HG03442 (cell line): ENCODE measurements at regions not wholly inside any gene's neighbourhood (a gene's known extent, or its start where the extent isn't known, plus 50 kb on each side); places are given as distances from the start of the nearest gene placed in this dataset.

Experiments
- ATAC-seq: cut with Tn5 transposase; IDR thresholded peaks from one replicate; pipeline ENCODE4 v1.9.1; 2021; ENCODE audit warnings: mild to moderate bottlenecking, moderate library complexity; ENCODE audit not compliant: unreplicated experiment

GRCh38 chr1:48057249-48057648, 60.1 kb upstream of the TRABD2B start:
- no peak for ATAC-seq

DNA sequence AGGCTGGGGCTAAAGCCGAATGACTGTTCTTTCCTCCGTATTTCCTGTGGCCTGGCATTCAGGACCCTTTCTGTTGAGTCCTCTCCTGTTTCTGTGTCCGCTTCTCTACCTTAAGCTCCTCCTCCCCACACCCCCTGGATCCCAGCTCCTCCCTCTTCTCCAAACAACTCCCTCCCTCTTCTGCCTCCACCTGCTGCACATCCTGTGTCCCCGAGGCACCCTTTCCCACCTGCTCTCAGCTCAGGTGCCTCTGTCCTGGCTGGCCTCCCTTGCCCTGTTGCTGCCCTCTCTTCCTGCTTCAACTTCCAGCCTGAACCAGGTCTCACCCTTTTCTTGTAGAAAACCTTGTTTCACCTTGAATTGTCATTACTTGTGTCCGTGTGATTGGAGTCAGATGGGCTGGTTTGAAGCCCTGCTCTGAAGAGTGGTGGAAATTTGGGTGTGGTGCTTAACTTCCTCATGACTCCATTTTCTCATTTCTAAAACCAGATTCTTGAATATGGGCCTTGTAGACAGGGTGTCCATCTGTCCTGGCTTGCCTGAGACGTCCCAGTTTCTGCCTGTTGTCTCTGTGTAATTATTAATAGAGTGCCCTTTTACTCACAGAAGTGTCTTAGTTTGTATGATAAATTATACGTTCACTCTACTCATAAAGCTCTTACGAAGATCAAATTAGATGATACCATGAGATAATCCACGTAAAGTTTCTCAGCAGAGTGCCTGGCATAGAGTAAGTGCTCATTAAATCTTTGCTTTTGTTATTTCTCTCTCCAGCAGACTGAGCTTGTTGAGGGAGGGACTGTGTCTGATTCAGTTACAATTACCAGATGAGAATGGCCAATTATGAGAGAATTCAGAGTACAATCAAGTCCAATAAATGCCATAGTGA, 58.9 kb upstream of the TRABD2B start:
- ATAC-seq = no peak

DNA sequence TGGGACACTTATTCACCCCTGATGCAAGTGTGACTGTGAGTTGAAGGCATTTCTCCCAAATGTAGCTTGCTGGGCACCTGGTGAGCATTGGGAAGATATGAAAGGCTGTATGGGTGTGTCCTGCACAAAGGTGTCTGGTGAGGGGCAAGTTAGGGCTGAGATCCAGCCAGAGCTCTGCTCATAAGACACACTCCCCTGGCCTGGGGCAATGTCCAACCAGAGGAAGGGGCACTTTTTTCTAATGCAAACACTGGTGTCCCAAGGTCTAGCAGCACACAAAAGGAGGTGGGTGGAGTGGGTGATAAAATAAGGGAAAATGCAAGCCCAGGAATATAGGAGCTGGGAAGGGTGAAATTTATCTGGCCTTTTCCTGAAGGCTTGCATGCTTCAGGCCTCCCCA, 57.0 kb upstream of the TRABD2B start:
- ATAC-seq = no peak

- ATAC-seq = no peak
Measured at GRCh38 chr1:48052923-48053291, 55.7 kb upstream of the TRABD2B start.

GRCh38 chr1:48051466-48052126, 54.4 kb upstream of the TRABD2B start:
- no peak for ATAC-seq

DNA sequence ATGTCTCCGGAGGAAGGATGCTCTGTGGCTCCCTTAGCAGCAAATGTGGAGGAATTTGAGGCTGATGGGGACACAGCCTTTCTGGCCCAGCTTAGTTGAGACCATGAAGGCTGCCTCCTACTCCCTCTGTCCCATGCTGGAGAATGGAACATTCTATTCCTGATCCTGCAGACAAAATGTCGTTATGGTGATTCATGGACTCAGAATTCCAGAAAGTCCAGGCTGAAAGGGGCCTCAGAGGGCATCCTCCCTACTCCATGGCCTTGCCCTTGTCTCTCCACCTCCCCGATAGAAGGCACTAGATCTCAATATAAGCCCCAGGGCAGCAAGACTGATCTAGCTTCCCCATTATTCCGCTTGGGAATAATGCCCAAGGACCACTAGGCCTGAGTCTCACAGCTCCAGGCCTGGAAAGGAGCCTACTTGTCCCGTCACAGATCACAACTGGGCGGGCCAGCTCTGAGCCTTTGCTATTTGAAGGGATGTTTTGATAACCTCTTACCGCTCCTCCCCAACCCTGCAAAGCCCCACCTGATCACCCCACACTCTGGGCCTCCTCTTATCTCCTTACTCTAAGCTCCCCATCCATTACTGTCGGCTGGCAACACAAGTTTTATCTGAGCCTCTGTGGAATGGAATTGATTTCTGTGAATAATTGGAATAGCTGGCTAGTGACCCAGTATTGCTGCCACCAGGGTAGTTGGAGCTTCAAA, 52.8 kb upstream of the TRABD2B start:
- no peak for ATAC-seq

DNA sequence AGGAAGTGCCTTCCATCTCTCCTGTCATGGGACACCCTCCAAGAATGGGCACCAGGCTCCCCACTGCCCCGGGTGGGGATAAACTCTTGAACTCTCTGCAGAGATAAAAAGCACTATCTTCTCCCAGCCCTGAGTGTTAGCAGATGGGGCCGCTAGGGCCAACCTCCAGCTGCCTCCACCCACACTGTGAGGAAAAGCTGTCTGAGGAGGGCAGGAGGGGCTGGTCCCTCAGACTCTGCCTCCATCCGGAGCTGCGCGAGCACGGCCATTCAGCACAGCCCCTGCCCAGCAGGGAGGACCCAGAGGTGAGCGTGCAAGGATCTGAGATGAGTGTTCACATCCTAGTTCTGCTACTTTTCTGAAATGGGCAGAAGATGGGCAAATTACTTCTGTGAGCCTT, 51.8 kb upstream of the TRABD2B start:
- ATAC-seq = no peak

GRCh38 chr1:48048064-48048463, 50.9 kb upstream of the TRABD2B start:
- ATAC-seq = no peak

DNA sequence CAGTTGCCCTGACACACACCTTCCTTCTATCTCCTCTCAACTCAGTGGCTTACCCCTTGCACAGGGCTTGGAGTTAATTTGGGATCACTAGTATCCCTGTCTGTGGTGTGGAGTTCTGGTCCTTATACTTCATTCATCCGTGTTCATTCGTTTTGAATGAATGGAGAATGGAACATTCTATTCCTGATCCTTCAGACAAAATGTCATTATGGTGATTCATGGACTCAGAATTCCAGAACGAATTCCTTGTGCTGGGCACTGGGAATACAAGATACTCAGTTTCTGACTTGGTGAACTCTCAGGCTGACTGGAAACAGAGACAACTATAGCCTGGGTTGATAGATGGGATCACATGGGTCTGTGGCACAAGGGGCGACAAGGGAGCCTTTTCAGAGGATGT, 49.9 kb upstream of the TRABD2B start:
- no peak for ATAC-seq
